HPDE6-E6E7 (cell line): ENCODE measurements at regions not wholly inside any gene's neighbourhood (a gene's known extent, or its start where the extent isn't known, plus 50 kb on each side); places are given as distances from the start of the nearest gene placed in this dataset.
"Not testable (repeated sequence)": the region's sequence is repeated elsewhere in the genome, so short reads cannot be mapped to it uniquely, and the experiment has no call there.

Experiments
- DNase-seq: peaks from one replicate; pipeline ENCODE4 v3.0.0; 2011; ENCODE audit warnings: missing footprints; ENCODE audit errors: extremely low spot score

GRCh38 chr13:40039061-40039460 is 383.6 kb downstream of the COG6 start:
- DNase-seq = no peak

- no peak for DNase-seq
Measured at GRCh38 chr13:40042991-40043390, 387.5 kb downstream of the COG6 start.

- DNase-seq = no peak
Measured at GRCh38 chr13:40043764-40044163, 388.3 kb downstream of the COG6 start.

GRCh38 chr13:40047322-40047771 is 391.9 kb downstream of the COG6 start:
- DNase-seq = no peak

GRCh38 chr13:40048551-40048950 is 393.1 kb downstream of the COG6 start:
- no peak for DNase-seq

GRCh38 chr13:40052954-40053353 is 397.5 kb downstream of the COG6 start:
- no peak for DNase-seq

GRCh38 chr13:40053401-40053800 is 397.9 kb downstream of the COG6 start:
- no peak for DNase-seq

GRCh38 chr13:40054422-40054821 is 399.0 kb downstream of the COG6 start:
- not testable (repeated sequence) for DNase-seq

- no peak for DNase-seq
Measured at GRCh38 chr13:40056898-40057619, 401.6 kb downstream of the COG6 start.

- no peak for DNase-seq
Measured at GRCh38 chr13:40058757-40059236, 403.3 kb downstream of the COG6 start.

- DNase-seq = peak; percentile 0
Measured at GRCh38 chr13:40059540-40060232, 404.2 kb downstream of the COG6 start.

GRCh38 chr13:40060296-40061007 is 405.0 kb downstream of the COG6 start:
- peak; percentile 43 for DNase-seq

GRCh38 chr13:40061466-40062450 is 406.3 kb downstream of the COG6 start:
- no peak for DNase-seq

- DNase-seq = no peak
Measured at GRCh38 chr13:40063278-40063698, 407.8 kb downstream of the COG6 start.

GRCh38 chr13:40063703-40064102 is 408.2 kb downstream of the COG6 start:
- no peak for DNase-seq

GRCh38 chr13:40064154-40065097 is 409.0 kb downstream of the COG6 start:
- DNase-seq = no peak

- peak; percentile 12 for DNase-seq
Measured at GRCh38 chr13:40069173-40070044, 413.9 kb downstream of the COG6 start.

- DNase-seq = no peak
Measured at GRCh38 chr13:40070357-40070756, 414.9 kb downstream of the COG6 start.

- no peak for DNase-seq
Measured at GRCh38 chr13:40072663-40073120, 417.2 kb downstream of the COG6 start.
